NCI-H226 (cell line): ENCODE measurements at regions not wholly inside any gene's neighbourhood (a gene's known extent, or its start where the extent isn't known, plus 50 kb on each side); places are given as distances from the start of the nearest gene placed in this dataset.
"Not testable (repeated sequence)": the region's sequence is repeated elsewhere in the genome, so short reads cannot be mapped to it uniquely, and the experiment has no call there.

ENCODE experiments used
- DNase-seq: peaks from one replicate; pipeline ENCODE4 v3.0.0-alpha.2; 2015

GRCh38 chr9:11158676-11159075 lies 545.9 kb upstream of the PTPRD start:
- no peak for DNase-seq

- no peak for DNase-seq
Observed at GRCh38 chr9:11159318-11159862, 546.6 kb upstream of the PTPRD start.

- DNase-seq = no peak
Observed at GRCh38 chr9:11163843-11164242, 551.0 kb upstream of the PTPRD start.

- no peak for DNase-seq
Observed at GRCh38 chr9:11182001-11182400, 569.2 kb upstream of the PTPRD start.

GRCh38 chr9:11190719-11191118 lies 577.9 kb upstream of the PTPRD start:
- DNase-seq = no peak

- DNase-seq = no peak
Observed at GRCh38 chr9:11192993-11193392, 580.2 kb upstream of the PTPRD start.

GRCh38 chr9:11194246-11194645 lies 581.4 kb upstream of the PTPRD start:
- no peak for DNase-seq

GRCh38 chr9:11196840-11197365 lies 584.1 kb upstream of the PTPRD start:
- not testable (repeated sequence) for DNase-seq

GRCh38 chr9:11199335-11199734 lies 586.5 kb upstream of the PTPRD start:
- DNase-seq = no peak

- DNase-seq = no peak
Observed at GRCh38 chr9:11204521-11204920, 591.7 kb upstream of the PTPRD start.

GRCh38 chr9:11206925-11207324 lies 594.1 kb upstream of the PTPRD start:
- DNase-seq = no peak

GRCh38 chr9:11233696-11234095 lies 620.9 kb upstream of the PTPRD start:
- DNase-seq = no peak

- no peak for DNase-seq
Observed at GRCh38 chr9:11235061-11235460, 622.3 kb upstream of the PTPRD start.

- no peak for DNase-seq
Observed at GRCh38 chr9:11241779-11242178, 629.0 kb upstream of the PTPRD start.

- no peak for DNase-seq
Observed at GRCh38 chr9:11257992-11258391, 645.2 kb upstream of the PTPRD start.

GRCh38 chr9:11269036-11269435 lies 656.2 kb upstream of the PTPRD start:
- DNase-seq = no peak

- no peak for DNase-seq
Observed at GRCh38 chr9:11275158-11275695, 662.4 kb upstream of the PTPRD start.

GRCh38 chr9:11312966-11313365 lies 700.2 kb upstream of the PTPRD start:
- no peak for DNase-seq

GRCh38 chr9:11318946-11319345 lies 706.1 kb upstream of the PTPRD start:
- DNase-seq = no peak

- no peak for DNase-seq
Observed at GRCh38 chr9:11319538-11319937, 706.7 kb upstream of the PTPRD start.

GRCh38 chr9:11320989-11321388 lies 708.2 kb upstream of the PTPRD start:
- DNase-seq = no peak

- DNase-seq = no peak
Observed at GRCh38 chr9:11323457-11323856, 710.7 kb upstream of the PTPRD start.

GRCh38 chr9:11326231-11326630 lies 713.4 kb upstream of the PTPRD start:
- DNase-seq = no peak

GRCh38 chr9:11328326-11328725 lies 715.5 kb upstream of the PTPRD start:
- DNase-seq = no peak

GRCh38 chr9:11335011-11335410 lies 722.2 kb upstream of the PTPRD start:
- DNase-seq = no peak
